ENCODE measurements at regions not wholly inside any gene's neighbourhood (a gene's known extent, or its start where the extent isn't known, plus 50 kb on each side); places are given as distances from the start of the nearest gene placed in this dataset.

DNA sequence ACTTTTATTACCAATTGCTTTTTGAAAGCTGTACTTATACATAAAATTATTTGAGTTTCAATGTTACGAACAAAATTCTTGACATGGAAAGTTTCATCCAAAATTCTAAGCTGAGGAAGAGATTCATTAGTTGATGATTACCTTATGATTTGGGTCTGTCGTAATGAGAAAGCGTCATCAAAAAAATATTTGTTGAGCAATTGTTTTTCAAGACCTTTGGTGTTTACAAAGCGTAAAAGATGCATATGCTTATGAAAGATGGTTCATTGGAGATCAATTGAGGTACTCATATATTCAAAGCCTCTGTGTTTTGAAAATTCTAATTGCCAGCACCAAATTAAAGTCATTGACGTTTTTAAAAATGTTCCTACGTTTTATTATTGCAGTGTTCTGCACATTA is 110.5 kb upstream of the DOK5 start:
- no peak for DNase-seq

DNA sequence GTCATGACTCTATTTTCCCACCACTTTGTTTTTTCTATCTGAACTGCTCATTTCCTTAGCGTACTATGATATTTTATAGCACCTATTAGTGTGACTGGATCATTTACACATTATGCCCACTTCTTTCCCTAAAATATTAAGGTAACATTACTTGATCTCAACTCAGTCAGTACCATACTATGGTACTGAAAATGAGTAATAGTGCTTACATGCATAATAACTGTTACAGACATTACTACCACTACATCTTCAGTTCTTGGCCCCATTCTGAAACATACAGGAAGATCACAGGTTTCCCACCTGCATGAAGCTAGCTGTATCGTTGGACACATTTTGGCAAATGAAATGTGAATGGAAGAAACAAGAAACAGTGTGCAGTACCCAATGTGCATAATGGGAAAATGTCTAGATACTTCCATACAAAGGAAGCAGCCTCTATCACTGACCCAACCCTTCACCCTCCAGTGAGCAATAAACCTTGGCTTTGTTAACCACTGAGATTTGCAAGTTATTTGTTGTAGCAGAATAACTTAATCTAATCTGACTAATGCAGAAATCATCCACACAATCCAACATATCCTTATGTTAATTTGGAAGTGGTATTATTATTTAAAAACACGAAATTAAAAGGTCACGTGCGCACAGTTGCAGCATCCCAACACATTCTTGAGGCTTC is 108.6 kb upstream of the DOK5 start:
- no peak for DNase-seq

DNA sequence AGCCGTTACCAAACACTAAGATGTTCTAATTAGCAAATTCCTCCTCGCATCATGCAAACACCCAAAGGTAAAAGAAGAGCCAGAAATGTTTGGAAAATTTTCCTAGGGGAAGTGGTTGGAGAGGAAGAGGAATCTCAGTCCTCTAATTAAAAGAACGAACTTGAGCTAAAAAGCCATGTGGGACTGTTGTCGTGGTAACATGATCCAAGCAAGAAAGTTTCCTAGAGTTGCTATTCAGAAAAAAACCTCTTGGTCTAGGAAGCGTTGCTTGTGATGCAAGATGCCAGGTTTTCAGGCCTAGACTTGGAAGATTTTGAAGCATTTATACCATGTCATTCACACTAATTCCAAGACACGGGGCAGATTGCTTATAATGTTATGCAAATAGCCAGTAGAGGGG is 106.8 kb upstream of the DOK5 start:
- DNase-seq, result no peak

DNA sequence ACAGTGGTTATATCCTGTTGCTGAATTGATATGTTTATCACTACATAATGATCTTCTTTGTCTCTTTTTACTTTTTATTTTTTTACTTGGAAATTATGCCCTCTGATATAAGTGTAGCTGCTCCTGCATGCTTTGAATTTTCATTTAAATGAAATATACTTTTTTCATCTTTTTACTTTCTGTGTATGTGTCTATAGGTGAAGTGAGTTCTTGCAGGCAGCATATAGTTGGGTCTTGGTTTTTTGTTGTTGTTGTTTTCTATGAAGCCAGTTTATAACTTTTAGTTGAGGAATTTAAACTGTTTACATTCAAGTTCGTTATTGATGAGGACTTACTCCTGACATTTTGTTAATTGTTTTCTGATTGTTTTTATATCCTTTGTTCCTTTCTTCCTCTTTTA is 103.1 kb upstream of the DOK5 start:
- DNase-seq, result no peak

DNA sequence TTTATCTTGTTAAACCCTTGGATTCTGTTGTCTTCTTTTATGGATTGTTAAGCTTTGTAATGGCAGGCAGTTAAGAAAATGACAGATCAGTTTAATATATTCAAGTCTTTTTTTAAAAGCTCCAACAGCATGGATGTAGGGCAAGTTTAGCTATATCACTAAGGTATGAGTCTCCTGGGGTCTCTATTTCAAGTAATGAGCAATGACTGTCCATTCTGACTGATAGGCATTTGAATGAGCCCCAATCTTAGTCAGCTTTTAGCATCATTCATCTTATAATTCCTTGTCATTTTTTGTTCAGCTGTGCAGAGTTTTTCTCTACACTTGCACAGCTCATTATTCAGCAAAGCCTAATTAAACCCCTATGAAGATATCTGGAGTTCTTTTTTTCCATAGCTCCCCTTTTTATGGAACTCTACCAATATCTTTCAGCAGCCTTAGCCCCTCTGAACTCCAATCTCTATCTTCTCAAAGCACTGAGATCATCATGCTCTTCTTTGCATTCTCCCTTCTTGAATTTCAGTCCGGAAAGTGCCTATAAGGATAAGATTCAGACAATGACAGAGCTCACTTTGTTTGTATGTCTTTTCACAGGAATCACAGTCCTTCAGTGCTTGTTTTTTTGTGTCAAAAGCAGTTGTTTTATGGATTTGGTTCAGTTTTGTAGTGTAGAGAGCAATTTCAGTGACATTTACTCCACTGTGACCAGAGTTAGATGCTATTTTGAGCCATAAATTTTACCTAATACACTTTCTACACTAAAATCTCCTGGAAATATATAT is 97.2 kb upstream of the DOK5 start:
- DNase-seq, result no peak

DNA sequence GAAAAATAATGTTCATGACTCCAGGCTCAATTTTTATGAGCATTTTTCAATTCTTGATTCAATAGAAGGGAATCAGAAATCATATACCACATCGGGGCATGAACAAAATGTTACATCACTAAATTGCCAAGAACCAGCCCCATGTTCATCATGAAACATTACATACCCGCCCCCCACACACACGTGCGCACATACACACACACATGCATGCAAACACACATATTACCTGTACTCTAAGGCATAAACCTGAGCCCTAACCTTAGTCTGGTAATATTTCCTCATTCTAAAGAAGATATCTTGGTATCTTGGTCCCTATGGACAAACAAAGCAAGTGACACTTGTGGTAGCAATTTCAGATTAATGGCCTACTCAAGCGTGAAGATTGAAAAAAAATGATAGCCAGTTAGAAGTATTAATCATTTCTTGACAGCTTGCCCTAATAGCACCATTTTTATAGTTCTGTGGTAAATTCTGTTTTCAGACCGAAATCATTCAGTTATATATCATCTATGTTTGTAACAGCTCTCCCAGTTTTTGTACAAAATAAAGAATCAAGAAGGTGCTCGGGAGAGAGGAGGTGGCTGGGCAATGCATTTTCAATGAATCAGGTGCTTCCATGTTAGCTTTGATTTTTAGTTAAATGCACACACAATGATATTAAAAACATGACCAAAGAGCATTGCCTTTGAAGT is 95.4 kb upstream of the DOK5 start:
- DNase-seq, result no peak

DNA sequence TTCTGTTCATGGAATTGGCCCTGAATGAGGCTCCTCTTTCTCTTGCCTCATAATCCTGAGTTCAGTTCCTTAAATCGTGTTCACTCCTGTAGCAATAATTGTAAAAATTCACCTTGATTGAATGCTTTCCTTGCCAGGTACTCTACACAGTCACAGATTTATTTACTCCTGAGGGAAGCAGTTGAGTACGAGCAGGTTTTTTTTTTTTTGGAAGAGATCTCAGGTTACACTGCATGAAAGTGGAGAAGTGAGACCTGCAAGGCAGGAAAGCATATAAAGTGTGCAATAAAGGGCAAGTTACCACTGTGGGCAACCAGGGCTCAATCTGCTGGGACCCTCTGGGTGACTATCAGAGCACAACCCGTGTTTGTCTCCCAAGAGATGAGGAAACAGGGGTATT is 93.0 kb upstream of the DOK5 start:
- no peak for DNase-seq

DNA sequence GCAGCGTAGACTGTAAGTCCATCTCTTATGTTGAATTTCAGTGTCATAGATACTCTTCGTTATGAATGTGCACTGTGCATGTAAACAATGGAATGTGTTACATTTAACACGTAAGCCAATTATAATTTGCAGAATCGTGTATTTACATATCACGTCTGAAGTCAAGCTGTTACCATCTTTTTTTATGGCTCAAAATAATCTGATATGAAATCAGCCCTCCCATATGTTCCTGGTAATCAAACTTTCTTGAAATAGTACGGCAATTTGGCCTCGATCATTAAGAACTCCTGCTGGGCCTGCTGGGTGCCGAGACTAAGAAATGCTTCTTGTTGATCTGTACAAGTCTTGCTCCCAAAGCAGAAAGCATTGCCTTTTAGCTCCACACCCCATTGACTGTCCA is 89.6 kb upstream of the DOK5 start:
- no peak for DNase-seq

DNA sequence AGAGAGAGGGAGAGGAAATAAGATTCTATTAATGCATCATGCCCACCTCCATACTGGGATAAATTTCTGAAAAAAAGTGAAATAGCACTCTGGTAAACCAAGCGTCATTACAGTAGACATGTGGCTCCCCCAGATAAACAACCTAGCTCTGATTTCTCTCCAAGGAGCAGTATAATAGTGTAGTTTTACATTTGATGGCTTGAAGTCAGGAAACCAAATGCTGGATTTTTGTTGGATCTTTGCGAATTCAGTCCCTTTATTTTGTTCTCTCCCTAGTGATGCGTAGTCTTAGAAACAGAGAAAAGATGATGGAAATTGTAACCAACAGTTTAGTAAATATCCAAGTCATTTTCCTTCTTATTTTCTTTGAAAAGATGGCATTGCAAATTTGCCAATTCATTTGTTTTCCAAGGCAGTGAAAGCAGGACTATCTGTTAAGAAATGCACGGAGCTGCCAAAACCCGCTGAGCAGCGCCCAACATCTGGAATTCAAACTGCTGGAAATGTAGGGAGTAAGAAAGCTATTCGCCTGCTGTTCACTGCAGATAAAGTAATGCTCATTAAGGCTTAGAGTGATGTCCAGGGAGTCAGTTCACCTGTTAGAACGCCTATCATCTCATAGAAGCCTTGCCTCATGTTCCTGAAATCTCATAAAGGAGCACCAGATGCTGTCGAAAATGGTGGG is 85.7 kb upstream of the DOK5 start:
- DNase-seq, result no peak

DNA sequence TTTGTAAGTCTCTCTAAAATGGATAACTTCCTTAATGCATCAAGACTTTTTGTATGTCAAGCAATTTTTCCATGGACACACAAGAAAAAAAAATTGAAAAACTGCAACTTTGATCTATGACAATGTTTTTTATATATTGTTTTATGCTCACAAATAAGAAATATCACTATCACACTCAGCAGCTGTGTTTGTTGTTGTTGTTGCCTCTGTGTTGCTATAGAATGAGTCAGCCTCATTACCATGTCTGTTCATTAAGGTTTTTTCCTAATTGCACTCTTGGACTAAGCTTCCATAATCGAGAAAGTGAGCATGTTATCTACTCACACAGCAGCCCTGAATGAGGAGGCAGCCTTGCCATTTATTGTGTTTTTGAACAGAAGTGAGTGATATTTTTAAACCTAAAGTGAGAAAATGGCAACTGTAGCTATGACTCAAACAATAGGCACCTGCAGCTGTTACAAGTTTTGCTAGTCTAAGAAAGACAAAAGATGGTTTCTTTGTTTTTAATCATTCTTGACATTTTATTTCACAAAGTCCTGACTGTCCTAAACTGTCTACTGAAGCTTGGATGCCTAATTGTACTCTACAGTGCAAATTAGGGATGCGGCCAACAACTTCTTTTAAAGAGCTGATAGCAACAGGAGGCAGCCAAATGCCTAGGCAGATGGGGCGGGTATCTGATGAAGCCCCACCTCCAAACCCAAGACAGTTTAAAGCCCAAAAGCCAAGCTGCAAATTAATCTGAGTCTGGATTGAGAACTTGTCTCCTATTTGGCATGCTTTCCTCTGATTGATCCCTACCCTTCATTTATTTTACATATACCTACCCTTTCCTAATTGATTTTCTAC is 77.9 kb upstream of the DOK5 start:
- no peak for DNase-seq

DNA sequence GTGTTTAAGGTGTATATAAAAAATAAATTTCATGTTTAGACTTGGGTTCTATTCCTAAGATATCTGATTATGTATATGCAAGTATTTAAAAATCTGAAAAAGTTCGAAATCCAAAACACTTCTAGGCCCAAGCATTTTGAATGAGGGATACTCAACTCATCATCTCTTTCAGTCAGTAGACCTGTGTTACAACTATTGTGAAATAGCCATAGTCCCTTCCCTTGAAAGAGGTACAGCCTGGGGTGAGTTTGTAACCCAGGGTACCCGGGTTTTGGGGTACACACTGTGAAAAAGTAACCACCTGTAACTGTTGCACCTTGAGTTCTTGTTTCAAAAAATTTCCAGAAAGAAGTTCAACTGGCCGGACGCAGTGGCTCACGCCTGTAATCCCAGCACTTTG is 76.6 kb upstream of the DOK5 start:
- no peak for DNase-seq

DNA sequence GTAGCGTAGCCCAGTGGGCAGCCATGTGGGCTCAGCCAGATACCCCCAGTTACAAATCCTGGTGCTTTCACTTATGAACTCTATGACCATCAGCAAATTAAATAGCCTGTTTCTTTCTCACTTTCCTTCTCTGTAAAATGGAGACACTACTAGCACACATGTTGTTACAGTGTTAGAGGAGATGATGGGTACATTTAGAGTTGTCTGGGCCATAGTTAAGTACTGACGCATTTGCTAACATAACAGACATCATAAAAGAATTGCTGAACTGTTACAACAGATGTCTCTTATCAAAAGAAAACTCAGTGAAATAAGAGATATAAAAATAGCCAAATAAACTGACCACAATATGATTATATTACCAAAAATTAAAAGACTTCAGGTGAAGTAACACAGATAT is 69.9 kb upstream of the DOK5 start:
- no peak for DNase-seq

DNA sequence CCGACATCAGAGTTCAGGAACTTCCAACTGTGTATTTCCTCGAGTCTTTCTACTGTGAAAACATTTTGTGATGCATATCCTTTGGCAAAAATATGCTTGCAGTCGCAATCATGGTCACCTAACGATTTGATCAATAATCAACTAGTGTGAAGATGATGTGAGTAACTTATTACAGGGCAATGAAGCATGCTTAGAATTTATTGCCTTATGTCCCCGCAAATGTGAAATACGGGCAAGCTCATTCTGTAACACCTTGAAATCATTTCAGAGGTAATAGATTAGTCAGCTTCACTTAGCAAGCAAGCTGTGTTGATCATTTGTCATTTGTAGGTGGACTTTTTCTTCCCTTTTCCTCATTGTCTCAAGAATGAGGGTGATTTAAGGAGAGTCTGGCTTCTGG is 67.9 kb upstream of the DOK5 start:
- no peak for DNase-seq

DNA sequence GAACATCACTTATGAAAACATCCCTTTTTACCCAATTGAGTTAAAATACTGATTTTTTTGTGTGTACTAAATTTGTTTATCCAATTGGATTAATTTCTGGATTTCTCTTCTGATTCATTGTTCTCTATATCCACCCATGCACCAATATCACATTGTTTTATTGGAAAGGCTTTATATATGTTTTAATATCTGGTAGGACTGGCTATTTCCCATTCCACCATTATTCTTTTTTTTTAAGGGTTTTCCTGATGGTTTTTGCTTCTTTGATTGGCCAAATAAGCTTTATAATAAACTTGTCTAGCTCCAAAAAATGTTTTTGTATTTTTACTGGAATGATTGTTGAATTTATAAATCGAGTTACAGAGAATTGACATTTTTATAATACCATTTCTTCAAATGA is 59.4 kb upstream of the DOK5 start:
- DNase-seq, result no peak

DNA sequence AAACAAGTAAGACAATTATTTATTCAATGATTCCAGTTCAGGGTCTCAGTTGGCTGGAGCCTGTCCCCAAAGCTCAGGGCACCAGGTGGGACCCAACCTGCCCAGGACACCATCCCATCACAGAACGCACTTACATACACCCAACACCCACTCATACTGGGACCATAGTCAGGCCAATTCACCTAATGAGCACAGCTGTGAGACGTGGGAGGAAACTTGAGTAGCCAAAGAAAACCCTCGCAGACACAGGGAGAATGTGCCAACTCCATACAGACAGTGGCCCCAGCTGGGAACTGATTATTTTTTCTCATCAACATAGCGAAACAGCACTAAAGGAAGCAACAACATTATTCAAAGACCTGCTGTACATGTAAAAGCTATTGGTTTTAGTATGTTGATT is 58.6 kb upstream of the DOK5 start:
- DNase-seq, result no peak

DNA sequence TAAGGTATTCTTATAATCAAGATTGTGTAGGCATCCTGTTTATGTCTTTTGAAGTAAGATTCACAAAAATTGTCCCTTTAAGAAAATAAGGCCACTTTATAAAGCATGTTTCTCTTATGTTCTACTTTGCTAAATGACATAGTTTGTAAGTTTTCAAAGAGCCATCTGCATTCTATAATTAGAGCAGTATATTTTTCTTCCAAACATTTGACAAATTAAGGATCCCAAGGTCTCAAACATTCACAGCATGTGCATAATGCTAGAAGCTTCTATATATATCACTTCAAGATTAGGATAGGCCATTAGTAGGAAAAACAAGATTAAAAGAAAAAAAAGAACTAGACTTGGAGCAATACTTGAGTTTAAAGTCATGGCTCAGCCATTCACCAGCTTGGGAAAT is 55.9 kb upstream of the DOK5 start:
- no peak for DNase-seq

Data from inflammatory macrophage (primary cell).